HUES6 (cell line): ENCODE measurements at regions not wholly inside any gene's neighbourhood (a gene's known extent, or its start where the extent isn't known, plus 50 kb on each side); places are given as distances from the start of the nearest gene placed in this dataset.

Experiments used
- H3K27ac ChIP-seq: 2 replicates; pipeline ENCODE4 v1.7.0; 2013; ENCODE audit warnings: low read depth, mild to moderate bottlenecking, low read length, inconsistent platforms
- H3K27me3 ChIP-seq: 2 replicates; pipeline ENCODE4 v1.6.1; 2013; ENCODE audit warnings: low read length; ENCODE audit not compliant: control insufficient read depth, insufficient read depth
- H3K36me3 ChIP-seq: 2 replicates; pipeline ENCODE4 v1.6.1; 2013; ENCODE audit warnings: low read length; ENCODE audit not compliant: control insufficient read depth, insufficient read depth
- H3K4me1 ChIP-seq: 2 replicates; pipeline ENCODE4 v1.6.1; 2013; ENCODE audit warnings: low read length; ENCODE audit not compliant: control insufficient read depth, insufficient read depth
- H3K4me3 ChIP-seq: 2 replicates; pipeline ENCODE4 v1.5.1; 2013; ENCODE audit warnings: low read depth, low read length
- H3K9ac ChIP-seq: one replicate; pipeline ENCODE4 v1.6.1; 2013; ENCODE audit warnings: mild to moderate bottlenecking, low read length
- H3K9me3 ChIP-seq: 2 replicates; pipeline ENCODE4 v1.6.1; 2013; ENCODE audit warnings: low read depth, low read length; ENCODE audit not compliant: control insufficient read depth, insufficient read depth

GRCh38 chr13:91280801-91281200 is 66.7 kb upstream of the MIR17HG start:
- Histone ChIP-seq H3K36me3 (no peaks in the 10 kb centered on the region), H3K4me3 (no peak overlapping the region), H3K9me3 (no peaks in the 10 kb centered on the region), H3K9ac (no peak overlapping the region), H3K27ac (no peak overlapping the region), H3K27me3 (no peaks in the 10 kb centered on the region), H3K4me1 (no peaks in the 10 kb centered on the region)

GRCh38 chr13:91284335-91284734 is 63.2 kb upstream of the MIR17HG start:
- Histone ChIP-seq H3K27me3 (no peaks in the 10 kb centered on the region), H3K9ac (no peak overlapping the region), H3K4me3 (no peak overlapping the region), H3K27ac (no peak overlapping the region), H3K9me3 (peaks cover 4% of the 10 kb centered on the region; the same call in 1 of the 2 replicates), H3K36me3 (no peaks in the 10 kb centered on the region), H3K4me1 (no peaks in the 10 kb centered on the region)

GRCh38 chr13:91286317-91286716 is 61.2 kb upstream of the MIR17HG start:
- Histone ChIP-seq H3K27me3 (no peaks in the 10 kb centered on the region), H3K4me1 (no peaks in the 10 kb centered on the region), H3K36me3 (no peaks in the 10 kb centered on the region), H3K27ac (no peak overlapping the region), H3K4me3 (no peak overlapping the region), H3K9me3 (peaks cover 4% of the 10 kb centered on the region; the same call in 1 of the 2 replicates), H3K9ac (no peak overlapping the region)

- Histone ChIP-seq H3K9me3 (peaks cover 4% of the 10 kb centered on the region; the same call in 1 of the 2 replicates), H3K27me3 (no peaks in the 10 kb centered on the region), H3K4me1 (no peaks in the 10 kb centered on the region), H3K27ac (no peak overlapping the region), H3K9ac (no peak overlapping the region), H3K36me3 (no peaks in the 10 kb centered on the region), H3K4me3 (no peak overlapping the region)
Observed at GRCh38 chr13:91291078-91291477, 56.4 kb upstream of the MIR17HG start.

GRCh38 chr13:91292630-91293221 is 54.8 kb upstream of the MIR17HG start:
- Histone ChIP-seq H3K27ac (no peak overlapping the region), H3K9me3 (peaks cover 4% of the 10 kb centered on the region; the same call in 1 of the 2 replicates), H3K9ac (no peak overlapping the region), H3K4me1 (no peaks in the 10 kb centered on the region), H3K27me3 (no peaks in the 10 kb centered on the region), H3K4me3 (no peak overlapping the region), H3K36me3 (no peaks in the 10 kb centered on the region)

GRCh38 chr13:91295712-91296410 is 51.6 kb upstream of the MIR17HG start:
- Histone ChIP-seq H3K27ac (no peak overlapping the region), H3K9ac (no peak overlapping the region), H3K36me3 (no peaks in the 10 kb centered on the region), H3K9me3 (no peaks in the 10 kb centered on the region), H3K27me3 (no peaks in the 10 kb centered on the region), H3K4me3 (no peak overlapping the region), H3K4me1 (no peaks in the 10 kb centered on the region)

- Histone ChIP-seq H3K27me3 (no peaks in the 10 kb centered on the region), H3K9me3 (no peaks in the 10 kb centered on the region), H3K36me3 (no peaks in the 10 kb centered on the region), H3K4me3 (no peak overlapping the region), H3K4me1 (no peaks in the 10 kb centered on the region), H3K27ac (no peak overlapping the region), H3K9ac (no peak overlapping the region)
Observed at GRCh38 chr13:91297503-91297902, 50.0 kb upstream of the MIR17HG start.
